K562 (cell line): ENCODE measurements at regions not wholly inside any gene's neighbourhood (a gene's known extent, or its start where the extent isn't known, plus 50 kb on each side); places are given as distances from the start of the nearest gene placed in this dataset.

Experiments used
- ARID3A ChIP-seq: IDR thresholded peaks from 2 replicates; pipeline ENCODE4 v1.6.1; 2012; ENCODE audit warnings: low read depth, low read length, improper control_type of control experiment, borderline replicate concordance
- ATF6 ChIP-seq: sonication (generic); formaldehyde crosslinking; IDR thresholded peaks from 2 replicates; pipeline ENCODE4 v1.4.0; 2020; ENCODE audit warnings: mild to moderate bottlenecking, missing genetic modification reagents
- BHLHE40 ChIP-seq: IDR thresholded peaks from 2 replicates; pipeline ENCODE4 v1.6.1; 2011; ENCODE audit warnings: low read length, improper control_type of control experiment
- FUS ChIP-seq: fragments of 200-400 bp; formaldehyde crosslinking; optimal IDR thresholded peaks from 2 replicates; pipeline ENCODE3; 2017; ENCODE audit warnings: low read depth, low read length
- HES1 ChIP-seq: fragments of 450-650 bp; IDR thresholded peaks from 2 replicates; pipeline ENCODE4 v1.6.1; 2016; ENCODE audit warnings: low read depth, mild to moderate bottlenecking, moderate library complexity
- HSF4 ChIP-seq: fragments of 250-450 bp; sonication (Bioruptor Pico); IDR thresholded peaks from 2 replicates; pipeline ENCODE4 v2.1.2; 2022; ENCODE audit warnings: mild to moderate bottlenecking, moderate library complexity, borderline replicate concordance
- JUNB ChIP-seq: fragments of 450-650 bp; formaldehyde crosslinking; conservative IDR thresholded peaks from 2 replicates; pipeline ENCODE4 v1.4.0; 2020; ENCODE audit warnings: mild to moderate bottlenecking
- MTA3 ChIP-seq: fragments of 450-650 bp; formaldehyde crosslinking; IDR thresholded peaks from 2 replicates; pipeline ENCODE4 v1.6.1; 2017; ENCODE audit warnings: mild to moderate bottlenecking, borderline replicate concordance
- MXD1 ChIP-seq: fragments of 250-450 bp; sonication (Bioruptor Pico); IDR thresholded peaks from 2 replicates; pipeline ENCODE4 v1.8.0; 2021; ENCODE audit warnings: borderline replicate concordance, mild to moderate bottlenecking, moderate library complexity; ENCODE audit not compliant: poor library complexity, severe bottlenecking
- PML ChIP-seq: IDR thresholded peaks from 2 replicates; pipeline ENCODE4 v1.6.1; 2012; ENCODE audit warnings: low read length, inconsistent platforms
- SMARCA4 ChIP-seq: fragments of 450-650 bp; IDR thresholded peaks from 2 replicates; pipeline ENCODE4 v1.6.1; 2016
- SPI1 ChIP-seq: IDR thresholded peaks from 2 replicates; pipeline ENCODE4 v1.6.1; 2011; ENCODE audit warnings: low read depth, low read length, control low read depth, borderline replicate concordance
- TRIM25 ChIP-seq: fragments of 450-650 bp; IDR thresholded peaks from 2 replicates; pipeline ENCODE4 v1.7.0; 2016; ENCODE audit warnings: borderline replicate concordance
- XRCC4 ChIP-seq: IDR thresholded peaks from one replicate; pipeline ENCODE4 v1.6.1; 2011; ENCODE audit not compliant: insufficient read depth, insufficient read length; ENCODE audit errors: extremely low read depth
- ZFP36 ChIP-seq: fragments of 150-350 bp; IDR thresholded peaks from 2 replicates; pipeline ENCODE4 v1.6.1; 2018; ENCODE audit warnings: low read length, low read depth; ENCODE audit not compliant: partially characterized antibody
- ZNF277 ChIP-seq: fragments of 250-450 bp; sonication (Bioruptor Pico); IDR thresholded peaks from 2 replicates; pipeline ENCODE4 v1.8.0; 2022; ENCODE audit warnings: inconsistent platforms, mild to moderate bottlenecking, moderate library complexity, borderline replicate concordance
- ZNF639 ChIP-seq, 2 experiments: fragments of 200-800 bp in 1 of 2; sonication (Bioruptor generic) in 1 of 2; sonication (generic) in 1 of 2; formaldehyde crosslinking in 1 of 2; IDR thresholded peaks in 1 of 2; conservative IDR thresholded peaks in 1 of 2; 2 replicates each; pipeline versions ENCODE4 v1.5.0 to v1.6.1; 2016 to 2020; ENCODE audit warnings: missing compliant biosample characterization in 1 of 2, missing genetic modification characterization in 1 of 2, missing genetic modification reagents in 1 of 2
- ZZZ3 ChIP-seq: fragments of 450-650 bp; IDR thresholded peaks from 2 replicates; pipeline ENCODE4 v1.6.1; 2016; ENCODE audit warnings: antibody characterized with exemption, mild to moderate bottlenecking, moderate library complexity

GRCh38 chr1:5551274-5551975 lies 440.8 kb downstream of the NPHP4 start (continued):
- TF ChIP-seq TRIM25 (no peak), PML (no peak), BHLHE40 (peak; percentile 92), JUNB (CRISPR knock-in tag) (no peak), SPI1 (no peak), ARID3A (no peak), SMARCA4 (no peak), HSF4 (CRISPR knock-in tag) (no peak), ZNF277 (CRISPR knock-in tag) (no peak), XRCC4 (no peak), HES1 (peak; percentile 23; the same call in 1 of the 2 replicates), ZFP36 (peak; percentile 13), FUS (no peak), MTA3 (no peak), ATF6 (CRISPR knock-in tag) (no peak), ZZZ3 (no peak), ZNF639 (CRISPR knock-in tag; conservative IDR thresholded peaks at IDR 0.05 in 1 of 2, IDR thresholded peaks at IDR 0.05 in 1 of 2) (no peak), MXD1 (CRISPR knock-in tag) (no peak)
